ENCODE measurements at regions not wholly inside any gene's neighbourhood (a gene's known extent, or its start where the extent isn't known, plus 50 kb on each side); places are given as distances from the start of the nearest gene placed in this dataset.
A peak's percentile ranks its signal among the peaks of the same experiment; 100 is the strongest.

DNA sequence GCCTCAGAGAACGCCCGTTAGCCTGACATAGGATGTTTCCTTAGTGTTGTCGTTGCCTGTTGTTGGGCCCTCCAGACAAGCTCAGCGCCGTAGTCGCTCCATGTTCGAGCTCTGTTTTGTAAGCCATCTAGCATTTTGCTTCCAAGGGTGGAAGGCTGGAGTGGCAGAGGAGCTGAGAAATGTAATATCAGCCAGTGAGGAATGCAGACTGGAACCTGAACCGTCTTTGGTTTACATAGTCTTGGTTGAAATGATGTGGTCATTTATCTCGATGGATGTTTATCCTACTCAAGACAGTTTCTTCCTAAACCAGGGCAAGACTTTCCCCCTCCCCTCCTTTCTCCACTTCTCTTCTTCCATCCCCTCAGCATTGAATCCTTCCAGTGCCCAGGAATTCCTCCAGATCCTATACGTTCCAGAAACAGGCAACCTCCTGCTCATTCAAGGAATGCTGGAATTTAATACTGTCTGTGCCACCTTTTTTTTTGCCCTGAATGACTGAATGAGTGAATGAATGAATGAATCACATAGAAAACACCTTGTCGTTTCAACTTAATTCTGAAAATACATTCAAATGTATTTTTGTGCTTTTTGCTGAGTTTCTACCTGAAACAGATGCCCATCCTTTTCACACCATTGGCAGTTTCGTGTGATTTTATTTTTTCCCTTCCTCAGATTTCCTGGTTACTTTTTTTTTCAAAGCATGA lies 109.5 kb upstream of the MBNL2 start:
- DNase-seq = no peak

GRCh38 chr13:97113231-97114001 lies 108.7 kb upstream of the MBNL2 start:
- no peak for DNase-seq

DNA sequence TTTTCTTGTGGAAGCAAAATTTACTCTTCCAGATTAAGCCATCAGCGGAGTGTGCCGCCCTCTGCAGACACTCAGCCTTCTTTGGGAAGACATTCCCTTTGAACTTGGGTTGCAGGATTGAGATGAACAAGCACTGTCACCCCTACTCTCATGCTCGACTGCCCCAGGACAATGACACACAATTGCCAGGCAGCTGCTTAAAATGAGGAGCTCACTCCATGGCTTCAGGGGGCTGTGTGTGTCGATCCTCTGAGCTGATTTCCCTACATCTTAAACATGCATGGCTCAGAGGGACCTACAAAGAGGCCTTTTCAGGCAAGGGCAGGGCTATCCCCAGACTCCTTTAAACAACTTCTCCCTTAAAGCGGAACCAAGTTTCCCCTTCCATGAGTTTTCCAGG lies 107.5 kb upstream of the MBNL2 start:
- DNase-seq = no peak

DNA sequence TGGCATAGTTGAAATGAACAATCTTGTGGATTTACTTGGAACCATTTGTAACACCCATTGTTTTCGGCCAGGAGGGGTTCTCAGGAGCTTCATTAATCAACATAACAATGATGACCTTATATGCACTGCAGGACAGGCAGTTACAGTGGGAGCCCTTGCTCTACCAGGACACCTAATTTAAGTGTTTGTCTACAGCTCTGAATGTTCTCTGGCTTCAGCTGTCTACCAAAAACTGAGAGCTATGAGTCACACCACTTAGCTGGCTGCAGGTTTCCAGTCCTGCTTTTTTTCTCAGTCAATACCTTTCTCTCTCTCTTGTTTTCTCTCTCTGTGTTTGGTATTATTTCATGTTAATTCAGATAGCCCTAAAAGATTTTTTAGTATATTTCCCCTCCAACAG lies 105.4 kb upstream of the MBNL2 start:
- DNase-seq = no peak

DNA sequence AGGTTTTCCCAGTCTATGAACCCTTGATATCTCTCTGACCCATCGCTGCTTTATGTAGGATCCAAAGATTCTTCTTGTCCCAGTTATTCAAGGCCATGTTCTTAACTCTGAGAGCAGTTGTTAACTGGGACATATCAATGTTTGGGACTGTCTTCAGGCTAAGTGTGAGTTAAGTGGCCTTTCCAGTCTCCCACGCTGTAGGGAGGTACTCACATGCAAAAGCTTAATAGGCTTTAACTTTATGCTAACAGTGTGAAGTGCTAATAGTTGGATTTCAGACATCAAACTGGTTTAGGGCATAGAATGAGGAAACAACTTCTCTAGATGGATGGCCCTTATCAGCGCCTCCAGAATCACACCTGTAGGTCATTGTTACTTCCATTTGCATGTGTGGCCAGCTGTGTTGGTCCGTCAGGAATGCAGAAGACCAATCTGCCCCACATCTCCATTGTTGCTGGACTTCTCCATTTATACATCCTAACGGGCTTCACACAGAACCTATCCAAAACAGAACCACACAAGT lies 104.7 kb upstream of the MBNL2 start:
- DNase-seq = no peak

DNA sequence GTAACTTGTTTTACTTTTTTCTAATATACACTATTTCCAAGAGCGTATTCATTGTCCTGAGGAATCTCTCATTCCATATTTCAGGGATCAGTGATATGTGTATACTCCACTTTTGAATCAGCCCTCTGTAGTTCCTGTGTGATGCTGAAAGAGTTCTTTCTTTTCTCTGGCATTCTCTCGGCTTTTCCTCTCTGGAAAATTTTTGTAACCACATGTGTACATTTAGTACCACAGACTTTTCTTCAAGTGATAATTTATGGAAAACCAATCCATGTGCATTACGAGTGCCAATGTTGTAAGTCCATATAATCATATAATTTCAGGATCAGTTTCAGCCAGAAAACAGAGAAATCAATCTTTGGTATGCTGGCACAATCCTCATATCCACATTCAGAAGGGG lies 102.2 kb upstream of the MBNL2 start:
- no peak for DNase-seq

- DNase-seq = no peak
Measured at GRCh38 chr13:97120346-97120745, 101.8 kb upstream of the MBNL2 start.

DNA sequence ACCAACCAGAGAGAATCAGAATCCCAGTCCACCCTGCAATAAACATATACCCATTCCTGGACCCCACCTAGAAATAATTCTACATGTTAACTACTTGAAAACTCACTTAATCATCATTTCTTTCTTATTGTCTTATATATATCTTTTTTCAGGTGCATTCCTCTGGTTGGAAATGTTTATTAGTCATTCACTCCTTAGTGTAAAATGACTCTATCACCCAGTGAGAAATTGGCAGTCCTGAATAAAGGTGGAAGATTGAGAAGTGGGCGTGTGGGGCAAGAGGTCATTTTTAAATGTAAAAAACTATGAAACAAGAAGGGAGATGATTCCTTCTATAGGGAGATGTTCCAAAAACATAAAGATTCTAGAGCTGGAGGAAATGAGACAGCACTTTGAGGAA lies 101.2 kb upstream of the MBNL2 start:
- DNase-seq = no peak

DNA sequence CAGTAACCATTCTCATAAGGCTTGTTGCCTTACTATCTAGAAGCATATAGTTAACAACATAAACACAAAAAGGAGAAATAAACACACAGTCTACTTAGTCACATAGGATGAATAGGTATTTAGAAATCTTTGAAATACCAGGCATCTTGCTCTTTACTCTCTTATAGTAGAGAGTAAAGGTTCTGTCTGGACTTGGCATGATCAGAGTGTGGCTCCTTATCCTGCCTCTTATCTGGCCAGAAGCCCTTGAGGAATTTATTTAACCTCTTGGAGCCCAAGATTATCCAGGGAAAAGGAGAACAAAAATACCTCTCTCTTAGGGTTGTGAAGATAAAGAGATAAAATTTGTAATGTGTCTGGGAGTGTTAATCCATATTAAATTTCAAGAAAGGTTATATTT lies 100.2 kb upstream of the MBNL2 start:
- no peak for DNase-seq

DNA sequence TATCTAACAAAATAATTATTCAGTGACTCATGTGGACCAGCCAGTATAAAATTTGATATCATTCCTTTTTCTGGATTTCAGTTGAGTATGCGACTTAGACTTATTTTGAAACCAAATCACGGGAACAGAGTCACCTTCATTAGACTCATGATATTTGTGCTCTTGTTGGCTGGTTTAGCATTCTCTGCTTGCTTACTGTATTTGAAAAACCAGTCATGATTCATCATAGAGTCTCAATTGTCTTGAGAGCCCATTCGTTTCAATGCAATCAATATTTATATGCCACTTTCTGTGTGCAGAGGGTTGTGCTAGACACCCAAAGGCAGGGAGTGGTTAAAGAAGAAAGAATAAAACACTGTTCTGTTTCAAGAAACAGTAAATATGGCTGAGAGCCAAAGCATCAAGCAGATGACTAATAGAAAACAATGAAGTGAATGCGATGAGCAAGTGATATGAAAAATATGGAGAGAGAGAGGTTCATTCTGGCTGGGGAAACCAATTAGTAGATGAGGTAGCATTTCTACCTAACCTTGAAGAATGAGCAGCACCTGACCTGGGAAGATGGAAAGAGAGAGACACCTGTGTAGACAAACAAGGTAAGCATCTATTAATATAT lies 99.6 kb upstream of the MBNL2 start:
- DNase-seq = no peak

- DNase-seq = no peak
Measured at GRCh38 chr13:97124206-97124605, 97.9 kb upstream of the MBNL2 start.

GRCh38 chr13:97124915-97125809 lies 97.0 kb upstream of the MBNL2 start:
- peak; percentile 34 for DNase-seq

GRCh38 chr13:97125810-97126738 lies 96.1 kb upstream of the MBNL2 start:
- DNase-seq = peak; percentile 11

DNA sequence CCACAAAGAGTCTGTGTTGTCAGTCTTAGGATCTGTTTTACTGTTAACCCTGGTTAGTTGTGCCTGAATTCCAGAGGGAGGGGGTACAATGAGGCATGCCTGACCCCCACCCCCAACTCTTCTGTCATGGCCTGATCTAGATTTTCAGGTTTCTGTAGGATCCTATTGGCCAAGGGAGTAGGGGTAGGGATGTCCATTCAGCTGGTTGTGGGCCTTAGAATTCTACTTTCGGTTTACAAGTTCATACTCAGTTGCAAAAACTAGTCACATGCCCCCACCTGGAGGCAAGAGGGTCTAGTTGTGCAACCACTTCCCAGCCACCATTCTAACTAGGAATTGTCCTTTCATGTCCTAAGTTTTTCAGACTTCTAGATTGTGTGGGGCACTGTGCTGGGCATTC lies 94.3 kb upstream of the MBNL2 start:
- DNase-seq = no peak

- DNase-seq = no peak
Measured at GRCh38 chr13:97130190-97130589, 91.9 kb upstream of the MBNL2 start.

DNA sequence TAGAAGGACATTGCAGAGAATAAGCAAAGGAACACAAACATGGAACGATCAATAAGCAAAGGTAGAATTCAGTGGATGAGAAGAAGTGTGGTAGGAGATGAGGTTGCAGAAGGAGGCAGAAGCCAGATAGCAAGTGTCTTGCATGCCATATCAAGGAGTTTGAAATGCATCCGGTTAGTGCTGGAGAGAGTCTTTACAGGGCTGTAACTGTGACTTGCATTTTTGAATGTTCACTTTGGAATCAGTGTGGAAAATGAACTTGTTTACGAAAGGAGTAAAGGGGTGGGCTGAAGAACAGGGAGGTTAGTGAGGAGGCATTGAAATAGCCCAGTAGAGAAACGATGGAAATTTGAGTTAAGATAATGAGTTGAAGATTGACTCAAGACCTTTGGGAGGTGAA lies 90.7 kb upstream of the MBNL2 start:
- no peak for DNase-seq

DNA sequence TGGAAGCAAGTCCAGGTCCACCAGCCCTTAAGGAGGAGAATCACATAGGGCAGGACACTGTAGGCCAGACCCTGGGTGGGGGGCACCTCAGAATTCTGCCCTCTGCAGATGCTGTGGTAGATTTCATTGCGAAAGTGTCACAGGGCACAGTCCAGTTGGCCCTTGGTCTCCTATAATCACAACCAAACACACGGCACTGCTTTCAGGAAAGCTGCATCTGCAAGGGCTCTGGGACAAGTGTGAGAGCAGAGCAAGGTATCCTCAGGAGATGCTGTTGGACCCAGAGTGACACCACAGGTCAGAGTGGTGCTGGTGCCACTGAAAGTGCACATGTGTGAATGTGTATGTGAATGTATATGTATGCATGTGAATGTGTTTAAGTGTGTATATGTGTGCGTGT lies 88.6 kb upstream of the MBNL2 start:
- no peak for DNase-seq

GRCh38 chr13:97133955-97134354 lies 88.2 kb upstream of the MBNL2 start:
- no peak for DNase-seq

DNA sequence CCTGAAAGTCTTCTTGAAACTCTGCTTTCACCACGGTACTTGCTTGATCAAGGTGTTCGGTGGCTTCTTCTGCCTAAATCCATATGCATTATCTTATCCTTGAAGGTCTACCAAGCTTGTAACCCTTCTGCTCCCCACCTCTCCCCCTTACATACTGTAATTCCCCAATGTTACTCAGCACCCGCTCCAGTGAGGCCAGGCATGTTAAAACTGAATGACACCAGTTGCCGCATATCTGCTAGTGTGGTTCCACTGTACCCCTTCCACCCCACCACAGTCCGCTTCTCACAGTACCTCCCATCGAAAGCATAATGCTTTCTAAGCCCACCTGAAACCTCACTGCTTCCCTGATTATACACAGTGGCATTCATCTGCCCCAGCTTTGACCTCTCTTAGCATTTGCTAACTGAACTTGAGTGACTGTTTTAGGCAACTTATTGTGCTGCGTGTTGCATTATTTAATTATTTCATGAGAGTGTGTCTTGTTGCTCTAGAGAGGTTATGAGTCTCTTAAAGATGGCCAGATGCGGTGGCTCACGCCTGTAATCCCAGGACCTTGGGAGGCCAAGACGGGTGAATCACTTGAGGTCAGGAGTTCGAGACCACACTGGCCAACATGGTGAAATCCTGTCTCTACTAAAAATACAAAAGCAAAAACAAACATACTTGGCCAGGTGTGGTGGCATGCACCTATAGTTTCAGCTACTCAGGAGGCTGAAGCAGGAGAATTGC lies 87.6 kb upstream of the MBNL2 start:
- DNase-seq = no peak

- DNase-seq = no peak
Measured at GRCh38 chr13:97135883-97136282, 86.2 kb upstream of the MBNL2 start.

GRCh38 chr13:97136418-97136817 lies 85.7 kb upstream of the MBNL2 start:
- DNase-seq = no peak

Measured in activated naive CD4-positive, alpha-beta T cell treated with Interleukin-2 at 50 U/mL for 16 hours (primary cell).